Hepatocyte (in vitro differentiated cells): ENCODE measurements at regions not wholly inside any gene's neighbourhood (a gene's known extent, or its start where the extent isn't known, plus 50 kb on each side); places are given as distances from the start of the nearest gene placed in this dataset.

Experiments
- DNase-seq: peaks from one replicate; pipeline ENCODE4 v3.0.0-alpha.2; 2016; ENCODE audit warnings: low spot score
- H2AFZ ChIP-seq: fragments of 200-600 bp; sonication (generic); 2 replicates; pipeline ENCODE4 v1.6.0; 2016; ENCODE audit warnings: antibody characterized with exemption, mild to moderate bottlenecking
- H3K27ac ChIP-seq: fragments of 200-600 bp; sonication (generic); 2 replicates; pipeline ENCODE4 v1.5.1; 2016; ENCODE audit warnings: mild to moderate bottlenecking
- H3K27me3 ChIP-seq: fragments of 200-600 bp; sonication (generic); 2 replicates; pipeline ENCODE4 v1.6.1; 2016
- H3K36me3 ChIP-seq: fragments of 200-600 bp; sonication (generic); replicated peaks from 2 replicates; pipeline ENCODE4 v1.5.1; 2016; ENCODE audit warnings: low read depth; ENCODE audit not compliant: insufficient read depth
- H3K4me1 ChIP-seq: fragments of 200-600 bp; sonication (generic); 2 replicates; pipeline ENCODE4 v1.5.1; 2016; ENCODE audit warnings: mild to moderate bottlenecking, moderate library complexity; ENCODE audit not compliant: insufficient read depth
- H3K4me2 ChIP-seq: fragments of 200-600 bp; sonication (generic); 2 replicates; pipeline ENCODE4 v1.6.0; 2016
- H3K4me3 ChIP-seq: fragments of 200-600 bp; sonication (generic); 2 replicates; pipeline ENCODE4 v1.5.1; 2016; ENCODE audit warnings: mild to moderate bottlenecking
- H3K79me2 ChIP-seq: fragments of 200-600 bp; sonication (generic); 2 replicates; pipeline ENCODE4 v1.6.0; 2017; ENCODE audit warnings: mild to moderate bottlenecking
- H3K9me2 ChIP-seq: fragments of 200-600 bp; sonication (generic); replicated peaks from 2 replicates; pipeline ENCODE4 v1.6.0; 2017; ENCODE audit warnings: mild to moderate bottlenecking; ENCODE audit not compliant: insufficient read depth
- H3K9me3 ChIP-seq: fragments of 200-600 bp; sonication (generic); 2 replicates; pipeline ENCODE4 v1.5.1; 2016; ENCODE audit warnings: low read depth, mild to moderate bottlenecking
- H4K20me1 ChIP-seq: fragments of 200-600 bp; sonication (generic); 2 replicates; pipeline ENCODE4 v1.6.0; 2016; ENCODE audit warnings: mild to moderate bottlenecking; ENCODE audit not compliant: insufficient read depth, poor library complexity, severe bottlenecking
- CTCF ChIP-seq: fragments of 200-600 bp; sonication (generic); IDR thresholded peaks from 2 replicates; pipeline ENCODE4 v1.5.1; 2016; ENCODE audit warnings: antibody characterized with exemption, mild to moderate bottlenecking; ENCODE audit not compliant: poor library complexity
- EZH2 ChIP-seq: fragments of 200-600 bp; sonication (generic); IDR thresholded peaks from 2 replicates; pipeline ENCODE4 v1.6.1; 2016; ENCODE audit warnings: antibody characterized with exemption, mild to moderate bottlenecking, borderline replicate concordance
- EZH2phosphoT487 ChIP-seq: fragments of 200-600 bp; sonication (generic); IDR thresholded peaks from one replicate; pipeline ENCODE4 v1.6.1; 2018; ENCODE audit warnings: antibody characterized with exemption, mild to moderate bottlenecking, low read depth, moderate library complexity; ENCODE audit not compliant: unreplicated experiment, severe bottlenecking
- WGBS: methylation state at CpG from one replicate; pipeline ENCODE4 v1.1.6; 2016; ENCODE audit warnings: low lambda C conversion rate; ENCODE audit errors: missing lambda C conversion rate; 5-methylcytosine and 5-hydroxymethylcytosine counted together

GRCh38 chr6:168979254-168979653 lies 274.4 kb downstream of the THBS2 start:
- 45% methylated on average over 3 of the region's 3 CpGs for WGBS
- no peak for TF ChIP-seq CTCF
- TF ChIP-seq EZH2phosphoT487 = no peak
- no peak for TF ChIP-seq EZH2
- Histone ChIP-seq H3K9me2 (no peaks in the 10 kb centered on the region), H3K27me3 (no peaks in the 10 kb centered on the region), H3K27ac (no peak overlapping the region), H3K9me3 (no peaks in the 10 kb centered on the region), H3K4me1 (no peaks in the 10 kb centered on the region), H3K79me2 (no peaks in the 10 kb centered on the region), H3K4me3 (no peak overlapping the region), H4K20me1 (no peaks in the 10 kb centered on the region), H3K36me3 (no peaks in the 10 kb centered on the region), H2AFZ (no peak overlapping the region), H3K4me2 (no peak overlapping the region)
- DNase-seq = no peak

DNA sequence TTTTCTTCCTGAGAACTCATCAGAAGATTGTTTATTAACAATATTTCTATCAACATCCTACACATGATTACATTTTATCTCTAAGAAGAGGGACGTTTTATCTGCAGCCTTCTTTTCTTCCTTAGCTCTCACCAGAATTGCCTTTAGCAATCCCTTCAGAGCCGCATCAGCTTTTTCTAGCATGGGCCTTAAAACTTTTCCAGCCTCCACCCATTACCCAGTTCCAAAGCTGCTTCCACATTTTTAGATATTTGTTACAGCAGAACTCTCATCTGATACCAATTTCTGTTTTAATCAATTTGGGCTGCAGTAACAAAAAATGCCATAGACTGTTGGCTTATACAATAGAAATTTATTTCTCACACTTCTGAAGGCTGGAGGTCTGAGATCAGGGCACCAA lies 281.5 kb downstream of the THBS2 start:
- no peak overlapping the region for H3K4me3 ChIP-seq
- H3K36me3 ChIP-seq = no peaks in the 10 kb centered on the region
- H3K79me2 ChIP-seq = no peaks in the 10 kb centered on the region
- H3K9me2 ChIP-seq = no peaks in the 10 kb centered on the region
- DNase-seq = no peak
- WGBS = 68% methylated on average over 2 of the region's 2 CpGs
- no peaks in the 10 kb centered on the region for H3K27me3 ChIP-seq
- H3K27ac ChIP-seq = no peak overlapping the region
- no peaks in the 10 kb centered on the region for H4K20me1 ChIP-seq
- TF ChIP-seq CTCF = no peak
- TF ChIP-seq EZH2 = no peak
- no peak for TF ChIP-seq EZH2phosphoT487
- no peaks in the 10 kb centered on the region for H3K4me1 ChIP-seq
- H2AFZ ChIP-seq = no peak overlapping the region
- no peak overlapping the region for H3K4me2 ChIP-seq
- no peaks in the 10 kb centered on the region for H3K9me3 ChIP-seq

DNA sequence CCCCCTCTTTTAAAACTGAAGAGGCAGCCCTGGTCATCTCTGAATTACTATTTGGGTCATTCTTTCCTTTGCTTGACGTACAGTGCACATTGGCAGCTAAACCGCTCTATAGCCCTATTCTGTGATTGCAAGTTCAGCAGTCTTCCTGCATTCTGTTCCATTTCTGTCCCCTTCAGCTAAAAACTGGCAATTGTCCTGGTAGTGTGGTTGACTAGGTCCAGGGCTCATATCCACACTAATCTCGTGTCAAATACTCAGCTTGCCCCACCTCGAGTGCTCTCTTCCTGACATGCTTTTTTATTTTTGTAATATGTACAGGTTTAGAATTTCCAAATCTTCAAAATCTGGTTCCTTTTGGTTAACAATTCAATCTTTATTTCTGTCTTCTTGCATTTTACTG lies 282.1 kb downstream of the THBS2 start:
- no peaks in the 10 kb centered on the region for H3K4me1 ChIP-seq
- H3K79me2 ChIP-seq = no peaks in the 10 kb centered on the region
- H3K27ac ChIP-seq = no peak overlapping the region
- no peaks in the 10 kb centered on the region for H3K9me2 ChIP-seq
- H3K9me3 ChIP-seq = no peaks in the 10 kb centered on the region
- no peaks in the 10 kb centered on the region for H4K20me1 ChIP-seq
- no peaks in the 10 kb centered on the region for H3K27me3 ChIP-seq
- no peak for DNase-seq
- no peak overlapping the region for H2AFZ ChIP-seq
- TF ChIP-seq EZH2phosphoT487 (no peak), CTCF (no peak), EZH2 (no peak)
- no peak overlapping the region for H3K4me2 ChIP-seq
- 92% methylated on average over 4 of the region's 4 CpGs for whole genome bisulfite sequencing
- no peak overlapping the region for H3K4me3 ChIP-seq
- H3K36me3 ChIP-seq = no peaks in the 10 kb centered on the region

GRCh38 chr6:168968801-168969200 lies 284.8 kb downstream of the THBS2 start:
- no peaks in the 10 kb centered on the region for H3K27me3 ChIP-seq
- TF ChIP-seq EZH2 (no peak), EZH2phosphoT487 (no peak), CTCF (no peak)
- no peaks in the 10 kb centered on the region for H3K4me1 ChIP-seq
- no peak overlapping the region for H3K27ac ChIP-seq
- no peak overlapping the region for H3K4me2 ChIP-seq
- H2AFZ ChIP-seq = no peak overlapping the region
- H3K4me3 ChIP-seq = no peak overlapping the region
- no peak for DNase-seq
- no peaks in the 10 kb centered on the region for H3K36me3 ChIP-seq
- no peaks in the 10 kb centered on the region for H3K9me3 ChIP-seq
- H3K79me2 ChIP-seq = no peaks in the 10 kb centered on the region
- no peaks in the 10 kb centered on the region for H3K9me2 ChIP-seq
- 96% methylated on average over 3 of the region's 3 CpGs for WGBS
- H4K20me1 ChIP-seq = no peaks in the 10 kb centered on the region
